ENCODE measurements at regions not wholly inside any gene's neighbourhood (a gene's known extent, or its start where the extent isn't known, plus 50 kb on each side); places are given as distances from the start of the nearest gene placed in this dataset.

- no peak overlapping the region for H3K27ac ChIP-seq (ENCODE audit: poor library complexity, severe bottlenecking)
- ATAC-seq (ENCODE audit: low read depth) (no peak), DNase-seq (ENCODE audit: low spot score) (no peak)
- H3K4me1 ChIP-seq (ENCODE audit: insufficient read depth, poor library complexity, severe bottlenecking), result no peaks in the 10 kb centered on the region
- no peak for TF ChIP-seq CTCF (IDR thresholded peaks at IDR 0.05; ENCODE audit: poor library complexity, severe bottlenecking)
- H3K9me3 ChIP-seq (ENCODE audit: severe bottlenecking), result peaks cover 9% of the 10 kb centered on the region
- no peaks in the 10 kb centered on the region for H3K36me3 ChIP-seq (ENCODE audit: low read depth)
- no peaks in the 10 kb centered on the region for H3K27me3 ChIP-seq (ENCODE audit: insufficient read depth, poor library complexity, severe bottlenecking)
- H3K4me3 ChIP-seq (ENCODE audit: severe bottlenecking), result no peak overlapping the region
Observed at GRCh38 chr3:152038490-152038889, 165.0 kb downstream of the SUCNR1 start.

- TF ChIP-seq CTCF (IDR thresholded peaks at IDR 0.05; ENCODE audit: poor library complexity, severe bottlenecking), result no peak
- Histone ChIP-seq H3K9me3 (ENCODE audit: severe bottlenecking) (peaks cover 9% of the 10 kb centered on the region), H3K4me3 (ENCODE audit: severe bottlenecking) (no peak overlapping the region), H3K27ac (ENCODE audit: poor library complexity, severe bottlenecking) (no peak overlapping the region), H3K27me3 (ENCODE audit: insufficient read depth, poor library complexity, severe bottlenecking) (no peaks in the 10 kb centered on the region), H3K4me1 (ENCODE audit: insufficient read depth, poor library complexity, severe bottlenecking) (no peaks in the 10 kb centered on the region), H3K36me3 (ENCODE audit: low read depth) (no peaks in the 10 kb centered on the region)
- DNase-seq (ENCODE audit: low spot score), result no peak
- ATAC-seq (ENCODE audit: low read depth), result no peak
Observed at GRCh38 chr3:152039887-152040286, 166.4 kb downstream of the SUCNR1 start.

GRCh38 chr3:152040319-152040718 lies 166.9 kb downstream of the SUCNR1 start:
- no peak overlapping the region for H3K27ac ChIP-seq (ENCODE audit: poor library complexity, severe bottlenecking)
- no peak for DNase-seq (ENCODE audit: low spot score)

GRCh38 chr3:152043620-152044019 lies 170.2 kb downstream of the SUCNR1 start:
- DNase-seq (ENCODE audit: low spot score) (no peak), ATAC-seq (ENCODE audit: low read depth) (no peak)
- Histone ChIP-seq H3K4me1 (ENCODE audit: insufficient read depth, poor library complexity, severe bottlenecking) (peaks cover 5% of the 10 kb centered on the region), H3K27me3 (ENCODE audit: insufficient read depth, poor library complexity, severe bottlenecking) (no peaks in the 10 kb centered on the region), H3K36me3 (ENCODE audit: low read depth) (no peaks in the 10 kb centered on the region), H3K9me3 (ENCODE audit: severe bottlenecking) (no peaks in the 10 kb centered on the region), H3K27ac (ENCODE audit: poor library complexity, severe bottlenecking) (no peak overlapping the region), H3K4me3 (ENCODE audit: severe bottlenecking) (no peak overlapping the region)
- no peak for TF ChIP-seq CTCF (IDR thresholded peaks at IDR 0.05; ENCODE audit: poor library complexity, severe bottlenecking)

More at GRCh38 chr3:152040319-152040718, 166.9 kb downstream of the SUCNR1 start:
- no peak overlapping the region for H3K4me3 ChIP-seq (ENCODE audit: severe bottlenecking)
- no peak for ATAC-seq (ENCODE audit: low read depth)
- H3K9me3 ChIP-seq (ENCODE audit: severe bottlenecking), result peaks cover 9% of the 10 kb centered on the region
- H3K36me3 ChIP-seq (ENCODE audit: low read depth), result no peaks in the 10 kb centered on the region
- no peaks in the 10 kb centered on the region for H3K4me1 ChIP-seq (ENCODE audit: insufficient read depth, poor library complexity, severe bottlenecking)
- TF ChIP-seq CTCF (IDR thresholded peaks at IDR 0.05; ENCODE audit: poor library complexity, severe bottlenecking), result no peak
- H3K27me3 ChIP-seq (ENCODE audit: insufficient read depth, poor library complexity, severe bottlenecking), result no peaks in the 10 kb centered on the region

- no peak for TF ChIP-seq CTCF (IDR thresholded peaks at IDR 0.05; ENCODE audit: poor library complexity, severe bottlenecking)
- no peak overlapping the region for H3K4me3 ChIP-seq (ENCODE audit: severe bottlenecking)
- no peak overlapping the region for H3K27ac ChIP-seq (ENCODE audit: poor library complexity, severe bottlenecking)
- H3K4me1 ChIP-seq (ENCODE audit: insufficient read depth, poor library complexity, severe bottlenecking), result peaks cover 5% of the 10 kb centered on the region
- ATAC-seq (ENCODE audit: low read depth) (no peak), DNase-seq (ENCODE audit: low spot score) (no peak)
- H3K9me3 ChIP-seq (ENCODE audit: severe bottlenecking), result no peaks in the 10 kb centered on the region
- H3K27me3 ChIP-seq (ENCODE audit: insufficient read depth, poor library complexity, severe bottlenecking), result no peaks in the 10 kb centered on the region
- H3K36me3 ChIP-seq (ENCODE audit: low read depth), result no peaks in the 10 kb centered on the region
Observed at GRCh38 chr3:152046280-152046679, 172.8 kb downstream of the SUCNR1 start.

Measured in RWPE2 (cell line).